Testis (tissue), 2 donors: ENCODE measurements at regions not wholly inside any gene's neighbourhood (a gene's known extent, or its start where the extent isn't known, plus 50 kb on each side); places are given as distances from the start of the nearest gene placed in this dataset.
"Not testable (repeated sequence)": the region's sequence is repeated elsewhere in the genome, so short reads cannot be mapped to it uniquely, and the experiment has no call there.

Experiments
- DNase-seq: peaks from one replicate; pipeline ENCODE4 v3.0.0-alpha.2; 2019
- H3K27ac ChIP-seq, 2 donors: fragments of 200-600 bp; sonication (generic); one replicate each; pipeline ENCODE4 v1.5.1; 2019
- H3K27me3 ChIP-seq: fragments of 200-600 bp; sonication (generic); one replicate; pipeline ENCODE4 v1.5.1; 2019
- H3K36me3 ChIP-seq: fragments of 200-600 bp; sonication (generic); one replicate; pipeline ENCODE4 v1.5.1; 2017; ENCODE audit warnings: low read depth; ENCODE audit errors: missing control alignments
- H3K4me1 ChIP-seq: fragments of 200-600 bp; sonication (generic); one replicate; pipeline ENCODE4 v1.5.1; 2019
- H3K4me3 ChIP-seq, 2 donors: fragments of 200-600 bp; sonication (generic); one replicate each; pipeline ENCODE4 v1.5.1; 2017 to 2019
- H3K9me3 ChIP-seq: fragments of 200-600 bp; sonication (generic); one replicate; pipeline ENCODE4 v1.5.1; 2017
- POLR2A ChIP-seq: fragments of 450-650 bp; IDR thresholded peaks from one replicate; pipeline ENCODE4 v1.6.1; 2017; ENCODE audit warnings: antibody characterized with exemption, mild to moderate bottlenecking, moderate library complexity
- WGBS, 2 donors: methylation state at CpG; one replicate each; pipeline ENCODE4 v1.1.5; 2018; 5-methylcytosine and 5-hydroxymethylcytosine counted together
- intact Hi-C: fragments of 100-400 bp; cut with DNase I; formaldehyde crosslinking; loops from one replicate; pipeline ENCODE4 v1.15.1; 2023; ENCODE audit warnings: low total_unique reads
- TF ChIP-seq, protein P1 (sequence below), 3 experiments: fragments of 450-650 bp in 2 of 3; fragments of 200-600 bp in 1 of 3; sonication (generic) in 1 of 3; IDR thresholded peaks; one replicate each; pipeline ENCODE4 v1.5.1; 2016 to 2019; ENCODE audit warnings: antibody characterized with exemption in 3 of 3, mild to moderate bottlenecking in 2 of 3, moderate library complexity in 1 of 3

DNA sequence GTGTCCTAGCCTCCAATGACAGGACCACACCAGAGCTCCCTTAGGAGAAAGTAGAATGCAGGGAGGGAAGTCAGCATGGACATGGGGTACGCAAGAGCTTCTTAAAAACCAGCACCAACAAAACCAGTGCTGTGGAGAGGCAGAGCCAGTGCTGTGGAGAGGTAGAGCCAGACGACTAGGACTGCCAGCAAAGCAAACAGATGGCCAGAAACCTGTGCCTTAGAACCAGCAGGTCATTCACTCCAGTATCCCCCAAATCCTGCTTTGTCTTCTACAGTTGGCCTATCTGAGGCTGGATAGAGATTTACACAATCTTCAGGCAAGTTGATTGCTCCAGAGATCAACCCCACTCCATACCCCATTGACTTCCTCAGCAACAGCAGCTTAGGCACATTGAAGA, 459.9 kb upstream of the CAMK1G start:
- Histone ChIP-seq H3K9me3 (no peaks in the 10 kb centered on the region), H3K4me3 (no peak overlapping the region), H3K4me1 (no peaks in the 10 kb centered on the region), H3K27ac (no peak overlapping the region), H3K36me3 (no peaks in the 10 kb centered on the region), H3K27me3 (no peaks in the 10 kb centered on the region)
- no peak for DNase-seq
- intact Hi-C loops = no loop called here
- 63 to 73% methylated on average over 2 of the region's 2 CpGs for WGBS, 2 donors
- TF ChIP-seq POLR2A = no peak
- TF ChIP-seq, protein P1, sequence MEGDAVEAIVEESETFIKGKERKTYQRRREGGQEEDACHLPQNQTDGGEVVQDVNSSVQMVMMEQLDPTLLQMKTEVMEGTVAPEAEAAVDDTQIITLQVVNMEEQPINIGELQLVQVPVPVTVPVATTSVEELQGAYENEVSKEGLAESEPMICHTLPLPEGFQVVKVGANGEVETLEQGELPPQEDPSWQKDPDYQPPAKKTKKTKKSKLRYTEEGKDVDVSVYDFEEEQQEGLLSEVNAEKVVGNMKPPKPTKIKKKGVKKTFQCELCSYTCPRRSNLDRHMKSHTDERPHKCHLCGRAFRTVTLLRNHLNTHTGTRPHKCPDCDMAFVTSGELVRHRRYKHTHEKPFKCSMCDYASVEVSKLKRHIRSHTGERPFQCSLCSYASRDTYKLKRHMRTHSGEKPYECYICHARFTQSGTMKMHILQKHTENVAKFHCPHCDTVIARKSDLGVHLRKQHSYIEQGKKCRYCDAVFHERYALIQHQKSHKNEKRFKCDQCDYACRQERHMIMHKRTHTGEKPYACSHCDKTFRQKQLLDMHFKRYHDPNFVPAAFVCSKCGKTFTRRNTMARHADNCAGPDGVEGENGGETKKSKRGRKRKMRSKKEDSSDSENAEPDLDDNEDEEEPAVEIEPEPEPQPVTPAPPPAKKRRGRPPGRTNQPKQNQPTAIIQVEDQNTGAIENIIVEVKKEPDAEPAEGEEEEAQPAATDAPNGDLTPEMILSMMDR (IDR thresholded peaks at IDR 0.05) = no peak

DNA sequence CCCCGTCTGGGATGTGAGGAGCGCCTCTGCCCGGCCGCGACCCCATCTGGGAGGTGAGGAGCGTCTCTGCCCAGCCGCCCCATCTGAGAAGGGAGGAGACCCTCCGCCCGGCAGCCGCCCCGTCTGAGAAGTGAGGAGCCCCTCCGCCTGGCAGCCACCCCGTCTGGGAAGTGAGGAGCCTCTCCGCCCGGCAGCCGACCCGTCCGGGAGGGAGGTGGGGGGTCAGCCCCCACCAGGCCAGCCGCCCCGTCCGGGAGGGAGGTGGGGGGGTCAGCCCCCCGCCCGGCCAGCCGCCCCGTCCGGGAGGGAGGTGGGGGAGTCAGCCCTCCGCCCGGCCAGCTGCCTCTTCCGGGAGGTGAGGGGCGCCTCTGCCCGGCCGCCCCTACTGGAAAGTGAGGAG, 454.4 kb upstream of the CAMK1G start:
- H3K4me1 ChIP-seq, H3K4me3 ChIP-seq, intact Hi-C loops, H3K9me3 ChIP-seq, H3K27ac ChIP-seq, DNase-seq, H3K27me3 ChIP-seq, H3K36me3 ChIP-seq: not testable (repeated sequence)
- WGBS, 2 donors = 60% methylated on average over 3 of the region's 32 CpGs; no CpG with 5 or more reads in 1 of the 2 donors

DNA sequence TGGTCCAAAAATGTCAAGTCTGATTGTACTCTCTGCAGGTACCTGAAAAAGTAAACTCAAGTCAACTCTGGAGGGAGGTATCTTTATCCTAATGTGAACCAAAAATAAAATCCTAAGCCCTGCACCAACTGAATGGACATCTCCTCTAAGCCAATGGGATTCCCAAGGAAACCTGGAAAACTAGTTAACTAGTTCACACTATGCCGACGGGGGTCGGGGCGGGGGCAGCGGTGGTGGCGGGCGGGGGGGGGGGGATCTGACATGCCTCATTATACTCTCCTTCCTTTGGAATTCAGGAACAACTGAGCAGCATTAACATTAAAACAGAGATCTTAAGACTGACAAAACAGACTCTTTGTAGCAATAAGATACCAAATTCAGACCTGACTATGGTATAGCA, 452.6 kb upstream of the CAMK1G start:
- DNase-seq = no peak
- Histone ChIP-seq H3K36me3 (no peaks in the 10 kb centered on the region), H3K27ac (no peak overlapping the region), H3K4me1 (no peaks in the 10 kb centered on the region), H3K9me3 (no peaks in the 10 kb centered on the region), H3K4me3 (no peak overlapping the region), H3K27me3 (no peaks in the 10 kb centered on the region)
- intact Hi-C loops = no loop called here
- TF ChIP-seq, protein P1 (IDR thresholded peaks at IDR 0.05) = no peak
- no peak for TF ChIP-seq POLR2A
- WGBS, 2 donors = 76 to 81% methylated on average over 7 of the region's 7 CpGs

DNA sequence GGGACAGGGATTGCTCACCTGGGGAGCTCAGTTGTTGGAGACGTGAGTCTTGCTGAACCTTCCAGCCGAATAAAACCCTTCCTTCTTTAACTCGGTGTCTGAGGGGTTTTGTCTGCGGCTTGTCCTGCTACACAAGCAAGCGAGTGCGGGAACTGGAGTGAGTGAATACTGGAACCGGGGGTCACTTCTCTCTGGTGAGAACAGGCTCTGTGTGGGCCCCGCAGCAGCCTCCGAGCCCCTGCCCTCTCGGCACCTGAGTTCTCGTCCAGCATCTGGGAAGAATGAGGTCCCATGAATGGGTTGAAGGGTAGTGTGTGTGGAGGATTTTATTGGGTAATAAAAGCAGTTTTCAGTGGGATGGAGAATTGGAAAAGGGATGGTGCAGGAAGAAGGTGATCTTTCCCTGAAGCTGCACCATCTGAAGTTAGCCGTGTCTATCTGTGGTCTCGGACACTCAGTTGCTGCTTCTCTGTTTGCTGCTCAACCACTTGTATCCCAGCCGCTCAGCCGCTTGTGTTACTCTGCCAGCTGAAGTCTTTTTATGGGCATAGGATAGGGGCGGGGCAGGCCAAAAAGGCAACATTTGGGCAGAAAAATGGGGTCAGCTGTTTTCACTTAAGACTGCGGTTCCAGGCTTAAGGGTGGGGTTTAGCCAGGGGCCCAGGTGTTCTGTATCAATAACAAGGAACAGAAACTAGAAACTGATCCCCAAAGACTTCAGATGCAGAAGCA, 450.6 kb upstream of the CAMK1G start:
- Histone ChIP-seq H3K27me3 (no peaks in the 10 kb centered on the region), H3K36me3 (no peaks in the 10 kb centered on the region), H3K9me3 (no peaks in the 10 kb centered on the region), H3K4me1 (no peaks in the 10 kb centered on the region), H3K4me3 (no peak overlapping the region), H3K27ac (no peak overlapping the region)
- no peak for DNase-seq
- no peak for TF ChIP-seq POLR2A
- TF ChIP-seq, protein P1 (IDR thresholded peaks at IDR 0.05) = no peak
- intact Hi-C loops = no loop called here
- WGBS, 2 donors = 80 to 90% methylated on average over 17 of the region's 17 CpGs

DNA sequence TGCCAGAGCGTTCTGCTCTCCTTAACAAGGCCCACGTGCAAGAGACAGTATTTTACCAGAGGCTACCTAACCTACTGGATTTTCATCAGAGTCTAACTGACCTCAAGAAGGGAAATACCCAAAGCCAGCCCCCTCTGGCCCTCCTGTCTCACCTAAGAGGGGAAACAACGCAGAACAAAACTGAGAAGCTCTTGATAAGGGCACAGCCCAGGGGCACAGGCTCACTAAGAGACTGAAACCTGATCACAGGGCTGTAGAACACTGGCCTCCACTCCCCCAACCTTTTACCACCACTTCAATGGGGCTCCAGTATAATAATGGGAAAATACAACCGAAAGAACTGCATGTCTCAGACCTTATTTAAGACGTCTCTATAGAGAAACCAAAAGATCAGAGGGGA, 449.5 kb upstream of the CAMK1G start:
- Histone ChIP-seq H3K4me3 (no peak overlapping the region), H3K9me3 (no peaks in the 10 kb centered on the region), H3K4me1 (no peaks in the 10 kb centered on the region), H3K27ac (no peak overlapping the region), H3K36me3 (no peaks in the 10 kb centered on the region), H3K27me3 (no peaks in the 10 kb centered on the region)
- 54 to 58% methylated on average over 5 of the region's 5 CpGs for WGBS, 2 donors
- no peak for DNase-seq
- TF ChIP-seq, protein P1 (IDR thresholded peaks at IDR 0.05) = no peak
- TF ChIP-seq POLR2A = no peak
- intact Hi-C loops = no loop called here
